MM.1S (cell line): ENCODE measurements at regions not wholly inside any gene's neighbourhood (a gene's known extent, or its start where the extent isn't known, plus 50 kb on each side); places are given as distances from the start of the nearest gene placed in this dataset.

ENCODE experiments used
- DNase-seq: peaks from one replicate; pipeline ENCODE4 v3.0.0-alpha.2; 2015
- H2AFZ ChIP-seq: fragments of 300-600 bp; sonication (generic); 2 replicates; pipeline ENCODE4 v1.6.0; 2016; ENCODE audit warnings: antibody characterized with exemption, low read length
- H3F3A ChIP-seq: fragments of 300-600 bp; sonication (generic); 2 replicates; pipeline ENCODE4 v1.6.1; 2016; ENCODE audit warnings: mild to moderate bottlenecking, antibody characterized with exemption, low read length, moderate library complexity, mixed read lengths; ENCODE audit not compliant: insufficient read depth
- H3K27ac ChIP-seq: fragments of 300-600 bp; sonication (generic); 2 replicates; pipeline ENCODE4 v1.5.1; 2016; ENCODE audit warnings: mild to moderate bottlenecking, low read length
- H3K27me3 ChIP-seq: fragments of 300-600 bp; sonication (generic); replicated peaks from 2 replicates; pipeline ENCODE4 v1.6.0; 2016; ENCODE audit warnings: low read length; ENCODE audit not compliant: insufficient read depth
- H3K36me3 ChIP-seq: fragments of 300-600 bp; sonication (generic); replicated peaks from 2 replicates; pipeline ENCODE4 v1.6.1; 2016; ENCODE audit warnings: mild to moderate bottlenecking, low read length, mixed read lengths; ENCODE audit not compliant: insufficient read depth
- H3K4me1 ChIP-seq: fragments of 300-600 bp; sonication (generic); 2 replicates; pipeline ENCODE4 v1.6.1; 2016; ENCODE audit warnings: low read length, mixed read lengths
- H3K4me2 ChIP-seq: fragments of 300-600 bp; sonication (generic); 2 replicates; pipeline ENCODE4 v1.6.0; 2016; ENCODE audit warnings: low read depth, low read length
- H3K4me3 ChIP-seq: fragments of 300-600 bp; sonication (generic); 2 replicates; pipeline ENCODE4 v1.5.1; 2016; ENCODE audit warnings: low read length, mixed read lengths
- H3K79me2 ChIP-seq: fragments of 300-600 bp; sonication (generic); 2 replicates; pipeline ENCODE4 v1.6.1; 2016; ENCODE audit warnings: mixed run types, low read length, mixed read lengths
- H3K9ac ChIP-seq: fragments of 300-600 bp; sonication (generic); 2 replicates; pipeline ENCODE4 v1.6.1; 2016; ENCODE audit warnings: low read length, mixed read lengths
- H3K9me2 ChIP-seq: fragments of 300-600 bp; sonication (generic); replicated peaks from 2 replicates; pipeline ENCODE4 v1.6.1; 2016; ENCODE audit warnings: mild to moderate bottlenecking, low read length, mixed read lengths; ENCODE audit not compliant: insufficient read depth
- H3K9me3 ChIP-seq: fragments of 300-600 bp; sonication (generic); replicated peaks from 2 replicates; pipeline ENCODE4 v1.6.1; 2016; ENCODE audit warnings: mild to moderate bottlenecking, low read length, mixed read lengths; ENCODE audit not compliant: insufficient read depth
- H4K20me1 ChIP-seq: fragments of 300-600 bp; sonication (generic); 2 replicates; pipeline ENCODE4 v1.6.1; 2016; ENCODE audit warnings: mild to moderate bottlenecking, low read length, moderate library complexity, mixed read lengths; ENCODE audit not compliant: insufficient read depth
- EZH2 ChIP-seq: fragments of 300-600 bp; sonication (generic); optimal IDR thresholded peaks from 2 replicates; pipeline ENCODE3; 2017; ENCODE audit warnings: low read depth, mild to moderate bottlenecking, antibody characterized with exemption, low read length, mixed read lengths
- EZH2phosphoT487 ChIP-seq: fragments of 300-600 bp; sonication (generic); IDR thresholded peaks from 2 replicates; pipeline ENCODE4 v1.6.1; 2018; ENCODE audit warnings: antibody characterized with exemption, low read length
- TF ChIP-seq, protein P1 (sequence below): fragments of 300-600 bp; sonication (generic); IDR thresholded peaks from 2 replicates; pipeline ENCODE4 v1.5.1; 2016; ENCODE audit warnings: antibody characterized with exemption, low read length, mixed read lengths

- Histone ChIP-seq H3K4me2 (no peak overlapping the region), H4K20me1 (no peaks in the 10 kb centered on the region), H3K79me2 (no peaks in the 10 kb centered on the region), H2AFZ (no peak overlapping the region), H3K9me2 (no peaks in the 10 kb centered on the region), H3K9me3 (no peaks in the 10 kb centered on the region), H3K4me1 (no peaks in the 10 kb centered on the region), H3K27ac (no peak overlapping the region), H3K4me3 (no peak overlapping the region), H3K9ac (no peak overlapping the region), H3F3A (no peaks in the 10 kb centered on the region), H3K36me3 (no peaks in the 10 kb centered on the region), H3K27me3 (no peaks in the 10 kb centered on the region)
- no peak for DNase-seq
- TF ChIP-seq, protein P1, sequence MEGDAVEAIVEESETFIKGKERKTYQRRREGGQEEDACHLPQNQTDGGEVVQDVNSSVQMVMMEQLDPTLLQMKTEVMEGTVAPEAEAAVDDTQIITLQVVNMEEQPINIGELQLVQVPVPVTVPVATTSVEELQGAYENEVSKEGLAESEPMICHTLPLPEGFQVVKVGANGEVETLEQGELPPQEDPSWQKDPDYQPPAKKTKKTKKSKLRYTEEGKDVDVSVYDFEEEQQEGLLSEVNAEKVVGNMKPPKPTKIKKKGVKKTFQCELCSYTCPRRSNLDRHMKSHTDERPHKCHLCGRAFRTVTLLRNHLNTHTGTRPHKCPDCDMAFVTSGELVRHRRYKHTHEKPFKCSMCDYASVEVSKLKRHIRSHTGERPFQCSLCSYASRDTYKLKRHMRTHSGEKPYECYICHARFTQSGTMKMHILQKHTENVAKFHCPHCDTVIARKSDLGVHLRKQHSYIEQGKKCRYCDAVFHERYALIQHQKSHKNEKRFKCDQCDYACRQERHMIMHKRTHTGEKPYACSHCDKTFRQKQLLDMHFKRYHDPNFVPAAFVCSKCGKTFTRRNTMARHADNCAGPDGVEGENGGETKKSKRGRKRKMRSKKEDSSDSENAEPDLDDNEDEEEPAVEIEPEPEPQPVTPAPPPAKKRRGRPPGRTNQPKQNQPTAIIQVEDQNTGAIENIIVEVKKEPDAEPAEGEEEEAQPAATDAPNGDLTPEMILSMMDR, result no peak
- TF ChIP-seq EZH2phosphoT487 (no peak), EZH2 (no peak)
These were observed 527.8 kb downstream of the SH2D4B start for GRCh38 chr10:81065474-81065873.

- Histone ChIP-seq H3K36me3 (no peaks in the 10 kb centered on the region), H3K4me1 (no peaks in the 10 kb centered on the region), H3K9me2 (no peaks in the 10 kb centered on the region), H3K27me3 (no peaks in the 10 kb centered on the region), H3K9me3 (no peaks in the 10 kb centered on the region), H3K79me2 (no peaks in the 10 kb centered on the region), H2AFZ (no peak overlapping the region), H3F3A (no peaks in the 10 kb centered on the region), H3K4me3 (no peak overlapping the region), H3K27ac (no peak overlapping the region), H3K9ac (no peak overlapping the region), H4K20me1 (no peaks in the 10 kb centered on the region), H3K4me2 (no peak overlapping the region)
- TF ChIP-seq, protein P1, result no peak
- no peak for TF ChIP-seq EZH2phosphoT487
- no peak for TF ChIP-seq EZH2
- DNase-seq, result no peak
These were observed 530.8 kb downstream of the SH2D4B start for GRCh38 chr10:81068460-81068859.

DNA sequence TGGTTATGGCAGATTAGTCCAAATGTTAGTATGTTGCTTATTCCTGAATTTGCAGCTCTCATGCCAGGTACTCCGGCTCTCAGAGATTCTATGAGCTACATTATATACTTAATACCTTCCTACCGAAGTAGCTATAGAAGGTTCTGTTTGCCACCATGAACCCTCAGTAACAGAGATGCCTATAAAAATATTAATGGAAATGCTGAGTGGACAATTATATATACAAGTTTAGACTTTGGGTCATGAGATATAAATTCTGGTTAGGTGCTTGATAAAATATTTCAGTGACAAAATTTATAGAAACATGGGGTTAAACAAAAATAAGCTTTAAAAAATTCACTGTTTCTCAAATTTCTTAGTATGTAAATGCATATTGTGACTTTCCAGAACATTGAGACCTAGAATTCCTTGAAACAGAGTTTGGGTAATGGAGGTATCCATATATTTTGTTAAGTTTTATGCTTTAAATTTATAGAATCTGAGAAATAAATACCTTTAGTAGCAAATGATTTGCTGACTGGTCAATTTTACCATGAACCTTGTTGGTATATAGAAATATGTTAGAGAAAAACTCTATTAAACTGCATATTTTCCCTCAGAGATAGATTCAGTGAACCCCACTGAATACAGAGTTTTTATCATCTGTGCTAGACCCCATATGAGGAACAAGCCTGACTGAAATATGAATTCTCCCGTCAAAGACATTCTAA is 533.5 kb downstream of the SH2D4B start:
- no peak for DNase-seq
- Histone ChIP-seq H3K9ac (no peak overlapping the region), H3K4me1 (no peaks in the 10 kb centered on the region), H2AFZ (no peak overlapping the region), H3K4me2 (no peak overlapping the region), H3F3A (no peaks in the 10 kb centered on the region), H3K4me3 (no peak overlapping the region), H3K9me3 (no peaks in the 10 kb centered on the region), H3K27me3 (no peaks in the 10 kb centered on the region), H4K20me1 (no peaks in the 10 kb centered on the region), H3K36me3 (no peaks in the 10 kb centered on the region), H3K27ac (no peak overlapping the region), H3K9me2 (no peaks in the 10 kb centered on the region), H3K79me2 (no peaks in the 10 kb centered on the region)
- TF ChIP-seq EZH2phosphoT487 (no peak), EZH2 (no peak)
- TF ChIP-seq, protein P1, result no peak
